Natural killer cell (primary cell): ENCODE measurements at regions not wholly inside any gene's neighbourhood (a gene's known extent, or its start where the extent isn't known, plus 50 kb on each side); places are given as distances from the start of the nearest gene placed in this dataset.

Source experiments
- ATAC-seq, 3 donors: fragments of 150-1000 bp in 2 of 3; fragments of 200-7000 bp in 1 of 3; cut with Tn5 transposase; 1 replicate in 1 of 3; 2 replicates in 2 of 3; pipeline ENCODE4 v1.10.0; 2021; ENCODE audit warnings: mild to moderate bottlenecking in 2 of 3, moderate library complexity in 2 of 3
- DNase-seq, 2 donors: peaks; one replicate each; pipeline versions ENCODE4 v3.0.0 to v3.0.0-alpha.2; 2013 to 2021; ENCODE audit warnings: mixed read lengths in 1 of 2
- H3K27ac ChIP-seq: one replicate; pipeline ENCODE4 v1.5.1; 2013; ENCODE audit warnings: mild to moderate bottlenecking, low read length
- H3K27me3 ChIP-seq: one replicate; pipeline ENCODE4 v1.6.1; 2013; ENCODE audit warnings: low read length; ENCODE audit not compliant: control insufficient read depth, insufficient read depth
- H3K36me3 ChIP-seq: one replicate; pipeline ENCODE4 v1.6.1; 2013; ENCODE audit warnings: low read length; ENCODE audit not compliant: control insufficient read depth, insufficient read depth
- H3K4me1 ChIP-seq: one replicate; pipeline ENCODE4 v1.6.1; 2013; ENCODE audit warnings: low read length; ENCODE audit not compliant: control insufficient read depth, insufficient read depth
- H3K4me3 ChIP-seq: one replicate; pipeline ENCODE4 v1.5.1; 2013; ENCODE audit warnings: low read length
- H3K9me3 ChIP-seq: one replicate; pipeline ENCODE4 v1.6.1; 2013; ENCODE audit warnings: low read length; ENCODE audit not compliant: control insufficient read depth, insufficient read depth
- H3K27ac Mint-ChIP-seq, 2 donors: one replicate each; pipeline ENCODE4 v1.8.0; 2022; ENCODE audit warnings: mild to moderate bottlenecking in 2 of 2, mixed read lengths in 2 of 2, moderate library complexity in 1 of 2
- H3K27me3 Mint-ChIP-seq, 2 donors: one replicate each; pipeline ENCODE4 v1.8.0; 2022; ENCODE audit warnings: low read depth in 2 of 2, mixed read lengths in 2 of 2
- H3K36me3 Mint-ChIP-seq: one replicate; pipeline ENCODE4 v1.8.0; 2022; ENCODE audit warnings: mixed read lengths
- H3K4me1 Mint-ChIP-seq, 2 donors: one replicate each; pipeline ENCODE4 v1.8.0; 2022; ENCODE audit warnings: mixed read lengths in 2 of 2
- H3K4me3 Mint-ChIP-seq: one replicate; pipeline ENCODE4 v1.8.0; 2022; ENCODE audit warnings: mild to moderate bottlenecking, moderate library complexity, mixed read lengths
- H3K9me3 Mint-ChIP-seq, 2 donors: one replicate each; pipeline ENCODE4 v1.8.0; 2022; ENCODE audit warnings: mixed read lengths in 2 of 2
- WGBS: methylation state at CpG from one replicate; pipeline ENCODE4 v1.1.7; 2013; ENCODE audit warnings: missing lambda C conversion rate; ENCODE audit not compliant: insufficient coverage; 5-methylcytosine and 5-hydroxymethylcytosine counted together
- intact Hi-C: fragments of 100-400 bp; cut with micrococcal nuclease; formaldehyde crosslinking; loops from one replicate; pipeline ENCODE4 v1.14.2; 2022
- TF ChIP-seq, protein P1 (sequence below): fragments of 200-600 bp; IDR thresholded peaks from one replicate; pipeline ENCODE4 v1.8.0; 2022; ENCODE audit warnings: antibody characterized with exemption

DNA sequence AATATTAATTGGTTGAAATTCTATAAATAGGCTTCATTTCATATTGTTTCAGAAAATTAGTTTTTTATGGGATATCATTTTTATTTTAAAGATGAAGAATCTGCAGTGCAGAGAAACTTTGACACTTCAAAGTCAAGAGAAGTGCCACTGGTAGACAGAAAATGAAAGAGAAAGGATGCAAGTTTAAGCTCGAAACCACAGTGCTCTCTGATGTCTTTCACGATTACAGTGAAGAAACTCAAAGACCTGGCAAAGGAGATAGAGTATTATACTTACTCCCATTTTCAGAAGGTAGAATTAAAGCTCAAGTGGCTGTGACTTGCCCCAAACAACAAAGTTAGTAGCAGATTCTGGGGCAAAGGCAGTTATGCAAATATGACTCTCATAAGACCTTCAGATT lies 745.4 kb downstream of the TECRL start:
- intact Hi-C loops: no loop called here
- Histone ChIP-seq H3K27me3 (no peaks in the 10 kb centered on the region), H3K27ac (no peak overlapping the region), H3K36me3 (no peaks in the 10 kb centered on the region), H3K4me3 (no peak overlapping the region), H3K9me3 (peaks cover 3% of the 10 kb centered on the region), H3K4me1 (no peaks in the 10 kb centered on the region)
- Mint-ChIP-seq H3K4me3 (no peak overlapping the region), H3K36me3 (peaks cover 23% of the 10 kb centered on the region), H3K9me3 (peaks cover 8 to 18% of the 10 kb centered on the region in 2 donors), H3K27ac (no peak overlapping the region), H3K27me3 (no peaks in the 10 kb centered on the region), H3K4me1 (no peaks in the 10 kb centered on the region)
- ATAC-seq (no peak), DNase-seq (no peak)
- WGBS: 83% methylated on average over 2 of the region's 2 CpGs
- TF ChIP-seq, protein P1, sequence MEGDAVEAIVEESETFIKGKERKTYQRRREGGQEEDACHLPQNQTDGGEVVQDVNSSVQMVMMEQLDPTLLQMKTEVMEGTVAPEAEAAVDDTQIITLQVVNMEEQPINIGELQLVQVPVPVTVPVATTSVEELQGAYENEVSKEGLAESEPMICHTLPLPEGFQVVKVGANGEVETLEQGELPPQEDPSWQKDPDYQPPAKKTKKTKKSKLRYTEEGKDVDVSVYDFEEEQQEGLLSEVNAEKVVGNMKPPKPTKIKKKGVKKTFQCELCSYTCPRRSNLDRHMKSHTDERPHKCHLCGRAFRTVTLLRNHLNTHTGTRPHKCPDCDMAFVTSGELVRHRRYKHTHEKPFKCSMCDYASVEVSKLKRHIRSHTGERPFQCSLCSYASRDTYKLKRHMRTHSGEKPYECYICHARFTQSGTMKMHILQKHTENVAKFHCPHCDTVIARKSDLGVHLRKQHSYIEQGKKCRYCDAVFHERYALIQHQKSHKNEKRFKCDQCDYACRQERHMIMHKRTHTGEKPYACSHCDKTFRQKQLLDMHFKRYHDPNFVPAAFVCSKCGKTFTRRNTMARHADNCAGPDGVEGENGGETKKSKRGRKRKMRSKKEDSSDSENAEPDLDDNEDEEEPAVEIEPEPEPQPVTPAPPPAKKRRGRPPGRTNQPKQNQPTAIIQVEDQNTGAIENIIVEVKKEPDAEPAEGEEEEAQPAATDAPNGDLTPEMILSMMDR: no peak

DNA sequence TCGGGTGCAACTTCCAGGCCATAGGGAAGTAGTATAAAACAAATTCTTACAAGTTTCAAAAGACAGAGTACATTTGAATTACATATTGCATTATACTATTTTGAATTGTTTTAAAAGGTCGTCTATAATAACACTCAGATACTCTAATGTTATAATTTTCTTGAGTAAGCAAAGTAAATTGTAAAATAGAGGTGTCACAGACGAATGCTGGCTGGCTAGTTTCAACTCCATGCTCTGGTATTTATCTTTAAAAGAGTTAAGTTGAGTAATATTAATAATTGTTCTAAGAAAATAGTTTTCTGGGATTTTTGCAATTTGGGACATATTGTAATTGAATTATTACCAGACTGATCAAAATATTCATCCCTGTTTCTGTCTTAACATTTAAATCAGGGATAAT lies 764.9 kb downstream of the TECRL start:
- Histone ChIP-seq H3K36me3 (no peaks in the 10 kb centered on the region), H3K4me3 (no peak overlapping the region), H3K4me1 (no peaks in the 10 kb centered on the region), H3K9me3 (no peaks in the 10 kb centered on the region), H3K27me3 (no peaks in the 10 kb centered on the region), H3K27ac (no peak overlapping the region)
- no peaks in the 10 kb centered on the region for H3K27me3 Mint-ChIP-seq
- H3K4me1 Mint-ChIP-seq: no peaks in the 10 kb centered on the region
- no peak for DNase-seq
- no peaks in the 10 kb centered on the region for H3K36me3 Mint-ChIP-seq
- intact Hi-C loops: no loop called here
- 82% methylated on average over 2 of the region's 3 CpGs for WGBS
- ATAC-seq: no peak
- peaks cover 0 to 4% of the 10 kb centered on the region in 2 donors for H3K9me3 Mint-ChIP-seq
- TF ChIP-seq, protein P1: no peak
- H3K27ac Mint-ChIP-seq: no peak overlapping the region
- no peak overlapping the region for H3K4me3 Mint-ChIP-seq

GRCh38 chr4:63637270-63637669 lies 772.0 kb downstream of the TECRL start:
- peaks cover 13 to 19% of the 10 kb centered on the region in 2 donors for H3K9me3 Mint-ChIP-seq
- H3K27ac Mint-ChIP-seq: no peak overlapping the region
- H3K36me3 Mint-ChIP-seq: peaks cover 6% of the 10 kb centered on the region
- no peaks in the 10 kb centered on the region for H3K27me3 Mint-ChIP-seq
- H3K27ac ChIP-seq: no peak overlapping the region
- no peaks in the 10 kb centered on the region for H3K4me1 Mint-ChIP-seq
- no peak overlapping the region for H3K4me3 ChIP-seq
- H3K4me1 ChIP-seq: no peaks in the 10 kb centered on the region
- DNase-seq (no peak), ATAC-seq (no peak)
- TF ChIP-seq, protein P1: no peak
- no peak overlapping the region for H3K4me3 Mint-ChIP-seq
- no peaks in the 10 kb centered on the region for H3K27me3 ChIP-seq
- no peaks in the 10 kb centered on the region for H3K9me3 ChIP-seq
- no peaks in the 10 kb centered on the region for H3K36me3 ChIP-seq
- intact Hi-C loops: no loop called here

- H3K4me3 ChIP-seq: no peak overlapping the region
- no peaks in the 10 kb centered on the region for H3K4me1 ChIP-seq
- no peak overlapping the region for H3K27ac ChIP-seq
- Mint-ChIP-seq H3K4me1 (no peaks in the 10 kb centered on the region), H3K36me3 (peaks cover 6% of the 10 kb centered on the region), H3K4me3 (no peak overlapping the region), H3K9me3 (peaks cover 13 to 22% of the 10 kb centered on the region in 2 donors), H3K27ac (no peak overlapping the region), H3K27me3 (no peaks in the 10 kb centered on the region)
- intact Hi-C loops: no loop called here
- DNase-seq: no peak
- ATAC-seq: no peak
- H3K36me3 ChIP-seq: no peaks in the 10 kb centered on the region
- WGBS: no CpG with 5 or more reads among the region's 2 CpGs
- H3K9me3 ChIP-seq: peaks cover 5% of the 10 kb centered on the region
- H3K27me3 ChIP-seq: no peaks in the 10 kb centered on the region
- TF ChIP-seq, protein P1: no peak
Observed at GRCh38 chr4:63632858-63633257, 776.4 kb downstream of the TECRL start.
